ENCODE measurements at regions not wholly inside any gene's neighbourhood (a gene's known extent, or its start where the extent isn't known, plus 50 kb on each side); places are given as distances from the start of the nearest gene placed in this dataset.

GRCh38 chr6:43927532-43928210, 157.7 kb downstream of the VEGFA start:
- H3K4me1 ChIP-seq (ENCODE audit: control insufficient read depth, extremely low read depth, insufficient read depth, low read length): peaks cover 5% of the 10 kb centered on the region
- no peaks in the 10 kb centered on the region for H3K79me2 ChIP-seq (ENCODE audit: control insufficient read depth, insufficient read depth, low read length)
- H3K4me3 ChIP-seq (replicated peaks in 1 of 3; ENCODE audit: insufficient read depth in 1 of 3, low read depth in 1 of 3, low read length in 3 of 3): no peak overlapping the region
- TF ChIP-seq GATA2 (IDR thresholded peaks at IDR 0.05; ENCODE audit: insufficient read depth, insufficient read length, low read depth, low read length) (no peak), EZH2 (IDR thresholded peaks at IDR 0.05; ENCODE audit: borderline replicate concordance, low read depth, low read length, severe bottlenecking) (no peak), FOS (IDR thresholded peaks at IDR 0.05; ENCODE audit: borderline replicate concordance, insufficient read depth, low read length) (no peak), JUN (IDR thresholded peaks at IDR 0.05; ENCODE audit: borderline replicate concordance, insufficient read depth, insufficient read length, low read depth) (no peak), CTCF (IDR thresholded peaks at IDR 0.05; ENCODE audit: extremely low read depth in 1 of 2, insufficient read depth in 1 of 2, low read depth in 1 of 2, low read length in 2 of 2) (no peak), POLR2A (IDR thresholded peaks at IDR 0.05; ENCODE audit: low read depth, low read length) (no peak), MYC (IDR thresholded peaks at IDR 0.05; ENCODE audit: low read depth, low read length) (no peak), POLR2AphosphoS5 (IDR thresholded peaks at IDR 0.05; ENCODE audit: insufficient read depth, low read depth, low read length) (no peak), MAX (IDR thresholded peaks at IDR 0.05; ENCODE audit: insufficient read depth, insufficient read length) (no peak)
- no peaks in the 10 kb centered on the region for H4K20me1 ChIP-seq (replicated peaks; ENCODE audit: control insufficient read depth, extremely low read depth, insufficient read depth, low read length)
- peak; percentile 62 for FAIRE-seq
- peak; percentile 7 for DNase-seq (ENCODE audit: low read depth, low spot score)
- intact Hi-C loops (cut with micrococcal nuclease): no loop called here
- H3K9ac ChIP-seq (replicated peaks; ENCODE audit: extremely low read depth, insufficient read depth, low read length): no peak overlapping the region
- H3K9me3 ChIP-seq (replicated peaks; ENCODE audit: control insufficient read depth, insufficient read depth, low read length): no peaks in the 10 kb centered on the region
- H3K9me1 ChIP-seq (replicated peaks; ENCODE audit: control insufficient read depth, extremely low read depth, insufficient read depth, low read length): no peaks in the 10 kb centered on the region
- ChIA-PET POLR2A (no interaction called here), CTCF (interaction anchor here (1.3 to 4.3 kb wide), 4 partner anchors 12 to 152 kb away, joined by 3 to 20 read pairs (median 8); no protein-coding TSS in a partner anchor)
- H3K27ac ChIP-seq (ENCODE audit: insufficient read depth, low read depth, low read length): no peak overlapping the region
- dilution Hi-C loops (cut with MboI; ENCODE audit: extremely low pct_ligation_motif_present, low sequenced_read_pairs): no loop called here
- H3K36me3 ChIP-seq (ENCODE audit: control insufficient read depth in 2 of 2, extremely low read depth in 1 of 2, insufficient read depth in 2 of 2, low read length in 2 of 2): no peaks in the 10 kb centered on the region
- BruUV-seq (replicated peaks): no TSS peak
- no peaks in the 10 kb centered on the region for H3K27me3 ChIP-seq (ENCODE audit: control insufficient read depth in 2 of 2, insufficient read depth in 2 of 2, low read length in 2 of 2)
- no peak overlapping the region for H2AFZ ChIP-seq (ENCODE audit: low read depth, low read length)
- H3K4me2 ChIP-seq (ENCODE audit: insufficient read depth, low read length): no peak overlapping the region

All from endothelial cell of umbilical vein (primary cell).